Stimulated activated CD4-positive, alpha-beta T cell treated with anti-CD3 and anti-CD28 coated beads, Interleukin-1b, Interleukin-23, amount 100 ng/mL, for 4 hours (primary cell): ENCODE measurements at regions not wholly inside any gene's neighbourhood (a gene's known extent, or its start where the extent isn't known, plus 50 kb on each side); places are given as distances from the start of the nearest gene placed in this dataset.
"Not testable (repeated sequence)": the region's sequence is repeated elsewhere in the genome, so short reads cannot be mapped to it uniquely, and the experiment has no call there.

Experiments
- DNase-seq, 2 donors: peaks; one replicate each; pipeline ENCODE4 v3.0.0-alpha.2; 2020; ENCODE audit warnings: low read depth in 2 of 2

DNA sequence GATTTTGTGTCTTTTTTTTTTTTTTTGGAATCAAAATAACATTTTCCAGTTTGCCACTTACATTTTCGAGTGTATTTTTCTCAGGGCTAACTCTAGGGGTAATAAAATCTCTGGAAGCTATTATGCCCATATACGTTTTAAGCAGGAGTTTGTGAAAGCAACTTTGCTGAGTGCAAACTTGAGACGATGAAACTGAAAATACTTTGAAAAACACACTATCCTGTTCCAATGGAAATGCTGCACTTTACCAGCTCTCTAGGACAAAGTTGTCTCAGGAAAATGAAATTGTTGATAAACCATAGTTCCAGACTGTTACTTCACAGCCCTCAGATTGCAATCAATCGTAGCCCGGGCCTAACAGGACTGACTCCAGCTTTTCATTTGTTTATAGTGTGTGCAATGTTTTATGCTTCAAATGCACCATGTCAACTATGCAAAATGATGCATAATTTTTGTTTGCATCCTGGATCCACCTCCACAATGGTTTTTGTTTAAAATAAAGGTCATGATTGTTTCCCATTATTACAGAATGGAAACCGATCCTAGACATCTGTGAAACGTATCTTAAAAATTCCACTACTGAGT is 220.6 kb upstream of the PKN2 start:
- no peak for DNase-seq

DNA sequence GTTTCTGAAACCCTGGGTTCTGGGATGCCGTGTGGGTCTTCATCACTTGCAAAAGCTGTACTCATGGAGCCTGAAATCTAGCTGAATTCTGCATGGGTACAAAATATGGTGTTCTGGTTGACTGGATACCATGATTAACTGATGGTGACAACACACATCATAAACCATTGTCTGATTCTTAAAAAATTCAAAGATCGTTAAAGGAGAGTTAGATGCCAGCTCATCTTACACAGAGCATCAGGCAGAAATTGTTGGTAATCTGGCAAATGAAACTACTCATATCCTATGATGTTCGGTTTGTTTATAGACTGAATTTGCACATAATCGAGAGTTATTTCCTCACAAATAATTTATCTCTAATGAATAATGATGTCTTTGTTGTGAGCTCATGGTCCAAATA is 218.1 kb upstream of the PKN2 start:
- DNase-seq: no peak

DNA sequence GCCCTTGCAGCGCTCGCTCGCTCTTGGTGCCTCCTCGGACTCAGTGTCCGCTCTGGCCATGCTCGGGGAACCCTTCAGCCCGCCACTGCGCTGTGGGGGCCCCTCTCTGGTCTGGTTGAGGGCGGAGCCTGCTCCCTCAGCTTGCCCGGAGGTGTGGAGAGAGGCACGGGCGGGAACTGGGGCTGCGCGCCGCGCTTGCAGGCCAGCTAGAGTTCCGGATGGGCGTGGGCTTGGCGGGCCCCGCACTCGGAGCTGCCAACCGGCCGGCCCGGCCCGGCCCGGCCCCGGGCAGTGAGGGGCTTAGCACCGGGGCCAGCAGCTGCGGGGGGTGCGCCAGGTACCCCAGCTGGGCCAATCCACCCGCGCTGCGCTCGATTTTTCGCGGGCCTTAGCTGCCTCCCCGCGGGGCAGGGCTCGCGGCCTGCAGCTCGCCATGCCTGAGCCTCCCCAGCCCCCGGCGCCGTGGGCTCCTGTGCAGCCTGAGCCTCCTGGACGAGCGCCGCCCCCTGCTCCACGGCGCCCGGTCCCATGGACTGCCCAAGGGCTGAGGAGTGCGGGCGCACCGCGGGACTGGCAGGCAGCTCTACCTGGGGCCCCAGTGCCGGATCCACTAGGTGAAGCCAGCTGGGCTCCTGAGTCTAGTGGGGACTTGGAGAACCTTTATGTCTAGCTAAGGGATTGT is 217.0 kb upstream of the PKN2 start:
- DNase-seq: no peak

DNA sequence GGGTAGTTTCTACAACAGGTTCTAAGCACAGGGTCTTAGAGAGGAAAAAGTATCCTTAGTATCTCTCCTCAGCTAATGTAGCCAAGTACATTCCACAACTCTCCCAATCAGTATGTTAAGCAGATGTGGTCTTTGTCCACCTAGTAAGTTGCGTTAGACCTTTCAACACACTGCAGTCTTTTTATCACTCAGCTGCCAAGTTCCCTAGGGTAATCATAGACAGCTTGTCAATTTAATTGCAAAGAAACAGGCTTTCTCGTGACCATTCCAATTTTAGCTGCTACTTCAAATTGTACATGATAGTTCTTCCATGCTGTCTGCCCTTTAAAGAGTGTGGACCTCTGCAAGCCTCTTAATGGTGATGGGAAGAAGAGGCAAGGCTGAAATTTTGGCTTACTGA is 211.8 kb upstream of the PKN2 start:
- DNase-seq: no peak

DNA sequence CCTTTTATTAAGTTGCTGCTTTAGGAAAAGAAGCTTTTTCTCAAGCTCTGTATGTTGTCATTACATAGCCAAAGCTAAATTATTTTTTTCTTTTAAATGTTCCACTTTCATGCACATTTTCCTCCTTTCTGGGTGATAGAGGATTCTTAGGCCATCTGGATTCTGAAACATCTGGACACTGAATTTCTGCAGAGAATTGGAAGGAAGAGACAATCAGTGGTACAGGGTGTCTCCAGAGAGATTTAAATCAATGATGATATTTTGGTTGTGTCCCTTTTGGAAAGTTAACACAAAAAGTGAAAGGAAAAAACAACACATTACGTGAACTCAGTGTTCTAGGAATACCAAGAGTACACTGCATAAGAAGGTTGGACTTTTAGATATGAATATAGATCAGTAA is 211.4 kb upstream of the PKN2 start:
- no peak for DNase-seq

DNA sequence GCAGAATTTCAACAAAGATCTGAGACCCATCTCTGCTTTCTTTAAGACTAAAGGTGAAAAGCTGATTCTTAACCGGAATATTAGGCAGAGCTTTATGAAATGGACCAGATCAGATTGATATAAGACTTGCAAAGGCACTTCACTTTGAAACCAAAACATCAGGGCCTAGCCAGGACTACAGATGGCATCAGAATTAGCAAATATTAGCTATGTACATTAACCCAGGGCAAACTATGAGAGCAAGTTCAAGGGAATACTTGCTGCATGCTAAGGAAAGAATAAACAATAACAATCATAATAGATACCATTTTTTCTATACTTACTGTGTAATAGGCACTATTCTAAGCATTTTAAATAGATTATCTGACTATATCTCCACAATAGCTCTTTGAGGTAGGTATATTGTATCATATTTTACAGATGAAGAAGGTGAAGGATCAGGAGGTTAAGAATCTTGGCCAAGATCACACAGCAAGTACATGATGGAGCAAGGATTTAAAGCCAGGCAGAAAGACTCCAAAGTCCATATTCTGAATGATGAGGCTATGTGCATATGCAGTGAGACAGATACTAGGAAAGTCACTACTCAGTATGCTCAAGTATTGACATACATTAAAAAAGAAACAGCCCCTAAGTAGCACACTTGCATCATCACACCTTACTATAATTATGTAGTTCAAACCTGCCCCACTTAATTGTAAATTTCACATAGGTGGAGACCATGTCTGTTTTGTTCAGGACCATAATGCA is 209.3 kb upstream of the PKN2 start:
- DNase-seq: no peak

DNA sequence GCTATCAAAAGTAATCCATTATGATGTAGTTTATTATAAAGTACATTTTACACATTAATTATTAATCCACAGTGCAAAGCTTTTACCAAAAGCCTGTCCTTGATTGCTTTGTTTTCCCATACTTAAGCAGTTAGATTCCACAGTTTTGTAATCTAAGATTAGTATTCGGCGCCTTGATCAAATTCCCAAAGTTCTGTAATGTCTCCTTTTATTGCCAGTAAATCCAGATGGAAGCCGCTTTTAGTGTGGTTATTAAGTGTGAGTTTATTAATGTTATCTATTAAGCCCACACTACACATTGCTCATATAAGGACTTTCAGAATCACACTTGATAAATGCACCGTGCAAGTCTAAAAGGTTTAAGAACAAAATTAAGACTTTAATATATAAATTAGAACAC is 199.2 kb upstream of the PKN2 start:
- no peak for DNase-seq

DNA sequence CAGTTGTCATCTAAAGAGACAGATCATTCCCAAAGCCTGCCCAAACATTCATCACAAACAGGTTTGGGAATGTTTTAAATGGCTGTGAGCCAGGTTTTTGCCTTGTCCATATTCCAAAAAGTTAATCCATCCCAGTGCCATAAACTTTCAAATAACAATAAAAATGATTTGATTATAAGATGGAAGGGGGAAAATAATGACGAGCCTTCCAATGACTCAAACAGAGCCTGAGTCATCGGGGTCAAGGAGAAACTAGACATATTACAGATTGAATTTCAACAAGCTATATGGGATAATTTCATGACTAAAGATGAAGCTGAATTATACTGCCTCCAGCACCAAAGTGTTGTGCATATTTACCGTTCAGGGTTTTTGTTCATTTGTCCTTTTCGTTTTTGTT is 195.8 kb upstream of the PKN2 start:
- DNase-seq: no peak

DNA sequence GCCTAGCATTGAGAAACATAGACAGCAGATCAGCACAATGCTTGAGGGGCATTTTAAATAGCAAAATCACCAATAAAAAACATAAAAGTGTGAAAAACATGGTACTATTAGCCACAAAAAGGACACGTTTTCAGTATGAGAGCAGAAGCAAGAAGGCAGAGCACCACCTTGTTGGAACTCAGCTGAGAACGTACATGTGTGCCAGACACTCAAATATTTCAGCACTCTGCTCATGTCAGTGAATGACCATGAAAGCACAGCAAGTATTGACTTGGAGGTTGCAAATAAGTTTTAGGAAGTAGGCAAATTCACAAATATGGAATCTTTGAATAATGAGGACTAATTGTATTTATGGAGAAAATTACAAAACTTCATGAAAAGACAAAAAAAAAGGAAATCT is 193.4 kb upstream of the PKN2 start:
- DNase-seq: no peak

DNA sequence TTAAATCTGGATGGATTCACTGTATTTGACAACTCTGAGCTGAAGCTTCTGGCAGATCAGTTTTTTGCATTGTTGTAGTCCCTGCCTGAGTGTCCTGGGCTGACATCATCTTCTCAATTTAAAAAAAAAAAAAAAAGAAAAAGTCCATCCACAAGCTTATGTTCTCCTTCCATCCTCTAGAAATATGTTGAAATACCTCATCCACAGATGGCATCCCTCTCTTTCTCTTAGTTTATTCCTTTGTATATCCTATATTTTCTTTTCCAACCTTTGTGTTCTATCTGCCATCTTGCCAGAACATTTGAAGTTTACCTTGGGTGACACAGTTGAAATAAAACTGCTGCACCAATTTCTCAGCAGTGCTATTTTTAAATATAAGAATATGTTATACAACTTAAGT is 184.4 kb upstream of the PKN2 start:
- DNase-seq: no peak

DNA sequence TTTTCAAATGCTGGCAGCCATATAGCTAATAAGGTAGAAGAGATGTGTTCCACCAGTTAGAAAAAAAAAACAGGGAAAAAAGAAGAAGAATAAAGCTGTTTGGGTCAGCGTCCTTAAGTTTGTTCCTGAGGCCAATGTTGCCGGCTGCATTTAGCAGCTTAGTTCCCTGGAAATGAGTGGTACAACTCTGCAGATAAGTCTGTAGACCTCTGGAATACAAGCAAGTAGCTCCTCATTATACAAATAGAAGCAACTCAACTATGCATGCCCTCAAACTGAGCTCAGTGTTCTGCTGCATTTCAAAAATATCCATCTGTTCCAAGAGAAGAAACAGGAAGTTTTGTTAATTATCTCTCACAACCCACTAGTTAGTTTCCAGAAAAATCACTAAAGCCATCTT is 181.2 kb upstream of the PKN2 start:
- no peak for DNase-seq

DNA sequence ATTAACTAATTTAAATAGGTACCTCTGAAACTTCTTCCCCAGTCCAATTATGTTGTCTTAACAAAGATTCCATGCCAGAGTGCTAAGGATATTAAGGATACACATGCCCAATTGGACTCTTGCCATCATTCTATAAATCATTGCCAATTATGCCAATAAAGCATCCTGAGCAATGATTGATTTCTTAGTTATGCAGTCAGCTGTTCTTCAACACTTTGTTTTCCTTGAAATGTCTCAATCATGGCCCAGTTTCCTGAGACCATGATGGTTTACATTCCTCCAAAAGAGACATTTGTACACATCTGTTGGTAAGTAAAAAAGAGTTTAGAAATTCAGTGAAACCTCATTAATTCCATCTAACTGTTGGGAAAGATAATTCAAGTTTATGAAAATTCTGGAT is 180.4 kb upstream of the PKN2 start:
- no peak for DNase-seq

DNA sequence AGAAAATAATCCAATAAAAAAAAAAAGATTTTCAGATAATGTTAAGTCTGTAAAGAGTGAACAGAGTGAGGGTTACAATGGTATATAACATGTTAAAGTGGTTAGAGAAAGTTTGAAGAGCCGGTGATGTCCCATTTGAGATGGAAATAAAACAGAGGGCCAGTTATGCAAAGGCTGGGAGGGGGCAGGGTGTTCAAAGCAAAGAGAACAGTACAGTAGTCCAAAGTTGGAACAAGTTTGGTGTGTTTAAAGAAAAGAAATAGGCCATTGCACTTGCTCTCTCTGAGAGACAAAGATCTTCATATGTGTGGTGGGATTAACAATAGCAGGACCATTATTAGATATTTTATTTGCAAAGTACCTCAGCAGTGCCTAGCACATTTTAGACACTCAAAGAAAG is 179.5 kb upstream of the PKN2 start:
- no peak for DNase-seq

DNA sequence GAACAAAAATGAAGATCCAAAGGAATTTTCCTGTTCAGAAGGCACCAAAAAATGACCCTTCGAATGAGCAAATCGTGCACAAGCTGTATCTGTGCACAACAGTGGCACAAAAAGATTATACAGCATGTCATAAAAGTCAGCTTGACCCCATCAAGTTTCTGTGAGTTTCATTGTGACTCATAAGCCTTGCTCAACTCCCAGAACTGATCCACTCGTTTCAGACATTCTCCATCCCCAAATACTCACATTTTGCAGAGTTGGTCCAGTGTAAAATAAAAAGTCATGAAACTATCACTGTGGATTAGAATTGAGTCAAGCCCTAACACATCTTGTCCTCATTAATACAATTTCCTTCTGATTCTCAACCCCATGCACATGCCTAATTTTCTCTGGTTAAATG is 174.7 kb upstream of the PKN2 start:
- no peak for DNase-seq

DNA sequence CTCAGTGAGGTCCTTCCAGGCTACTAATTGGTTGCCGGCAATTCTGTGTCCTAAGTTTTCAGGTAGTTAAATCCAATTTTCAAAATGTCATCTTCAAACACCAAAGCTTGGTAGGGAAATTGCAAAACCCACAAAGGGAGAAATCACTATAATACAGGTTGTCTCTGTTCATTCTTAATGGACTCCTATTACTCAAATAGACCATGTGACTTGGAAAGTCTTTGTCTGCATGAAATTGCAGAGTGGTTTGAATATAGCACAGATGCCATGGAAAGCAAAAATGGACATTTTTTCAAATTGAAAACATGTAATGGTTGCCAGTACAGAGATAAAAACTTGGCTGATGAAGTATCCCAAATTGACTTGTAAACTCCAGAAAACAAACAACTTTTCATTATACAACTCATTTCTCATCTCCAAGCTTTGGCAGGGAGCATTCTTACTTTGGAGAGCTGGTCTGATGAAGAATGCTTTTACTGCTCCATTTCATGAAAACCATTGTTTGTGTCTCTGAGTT is 169.5 kb upstream of the PKN2 start:
- DNase-seq: no peak

DNA sequence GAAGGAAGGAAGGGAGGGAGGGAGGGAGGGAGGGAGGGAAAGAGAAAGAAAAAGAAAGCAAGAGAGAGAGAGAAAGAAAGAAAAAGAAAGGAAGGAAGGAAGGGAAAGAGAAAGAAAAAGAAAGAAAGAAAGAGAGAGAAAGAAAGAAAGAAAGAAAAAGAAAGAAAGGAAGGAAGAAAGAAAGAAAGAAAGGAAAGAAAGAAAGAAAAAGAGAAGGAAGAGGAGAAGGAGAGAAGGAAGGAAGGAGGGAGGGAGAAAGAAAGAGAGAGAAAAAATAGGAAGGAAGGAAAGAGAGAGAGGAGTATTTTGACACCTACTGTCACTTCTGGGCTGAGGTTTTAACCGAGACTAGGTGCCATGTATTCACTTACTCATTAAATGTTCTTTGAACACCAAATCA is 166.6 kb upstream of the PKN2 start:
- DNase-seq: not testable (repeated sequence)

DNA sequence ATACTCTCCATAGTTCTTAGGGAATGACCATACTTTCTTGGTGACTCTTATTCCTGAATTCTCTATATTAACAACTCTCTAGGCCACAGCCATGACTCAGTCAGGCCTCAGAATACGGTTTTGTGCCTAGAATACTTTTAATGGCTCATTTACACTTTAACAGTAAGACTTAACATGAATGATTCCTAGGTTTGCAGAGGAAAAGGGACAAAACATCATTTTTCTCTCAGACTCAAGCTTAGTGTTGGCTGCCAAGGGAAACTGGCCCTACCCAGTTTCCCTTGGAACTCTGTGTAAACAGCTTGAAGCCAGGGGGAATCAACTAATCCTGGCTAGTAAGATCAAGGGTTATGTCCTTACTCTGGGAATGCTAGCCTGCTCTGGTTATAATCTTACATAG is 164.9 kb upstream of the PKN2 start:
- no peak for DNase-seq

DNA sequence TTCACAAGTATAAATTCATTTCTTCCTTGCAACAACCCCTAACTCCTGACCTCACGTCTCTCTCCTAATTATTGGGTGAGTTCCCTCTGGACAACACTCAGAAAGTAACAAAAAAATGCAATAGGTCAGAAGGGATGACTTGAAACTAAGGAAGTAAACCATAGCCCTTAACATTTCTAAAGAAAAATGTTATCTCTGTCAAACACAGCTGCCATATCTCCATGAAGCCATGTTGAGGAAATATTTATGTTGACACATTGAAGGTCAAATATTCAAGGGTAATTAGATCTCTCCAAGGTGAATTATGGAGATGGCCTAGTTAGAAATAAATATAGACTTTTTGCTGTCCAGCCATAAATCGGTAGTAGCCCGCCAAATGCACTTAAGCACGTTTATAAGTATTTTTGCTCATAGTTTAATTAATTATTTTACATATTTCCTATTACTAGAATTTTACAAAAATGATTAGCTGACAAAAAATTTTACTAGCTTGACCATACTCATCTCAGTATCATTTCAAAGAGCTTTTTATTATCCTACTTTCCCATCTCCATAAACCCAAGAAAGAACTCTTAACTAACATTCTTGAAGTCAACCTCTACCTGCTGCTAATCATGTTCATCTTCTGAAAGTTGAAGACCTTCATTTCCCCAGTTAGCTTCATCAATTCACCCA is 160.1 kb upstream of the PKN2 start:
- no peak for DNase-seq

DNA sequence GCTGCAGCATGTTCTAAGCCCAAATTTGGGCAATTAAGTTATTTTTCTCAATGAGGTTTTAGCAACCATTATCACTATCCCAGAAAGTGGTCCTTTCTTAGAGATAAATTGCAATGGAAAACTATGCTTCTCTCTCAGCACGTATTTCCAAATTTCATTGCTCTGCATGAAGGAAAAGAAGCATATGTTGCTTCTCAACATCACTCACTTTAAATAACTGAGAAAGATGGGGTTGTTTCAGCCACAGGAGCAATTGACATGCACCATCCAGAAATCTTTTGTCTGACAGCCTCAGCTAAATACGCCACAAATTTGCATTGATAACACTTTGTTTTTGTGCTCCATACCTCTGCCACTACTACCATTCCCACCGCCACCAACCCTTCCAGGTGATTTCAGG is 157.6 kb upstream of the PKN2 start:
- DNase-seq: no peak

DNA sequence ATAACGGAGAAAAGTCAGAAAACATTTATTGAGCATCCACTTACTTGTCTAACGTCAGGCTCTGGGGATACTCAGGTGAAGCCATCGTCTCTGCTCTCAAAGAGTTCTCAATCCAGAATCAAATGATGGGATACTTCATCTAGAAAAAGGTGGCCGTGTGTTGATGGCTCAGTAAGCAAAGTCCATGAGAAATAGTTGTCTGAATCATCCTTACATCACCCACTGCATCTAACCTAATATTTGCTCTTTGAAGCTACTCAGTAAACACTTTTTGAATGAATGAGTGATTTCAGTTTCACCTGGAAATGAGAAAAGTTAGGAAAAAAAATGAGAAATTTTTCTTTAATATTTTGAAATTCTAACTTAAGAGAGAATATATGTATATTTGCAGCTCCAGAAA is 155.3 kb upstream of the PKN2 start:
- no peak for DNase-seq

DNA sequence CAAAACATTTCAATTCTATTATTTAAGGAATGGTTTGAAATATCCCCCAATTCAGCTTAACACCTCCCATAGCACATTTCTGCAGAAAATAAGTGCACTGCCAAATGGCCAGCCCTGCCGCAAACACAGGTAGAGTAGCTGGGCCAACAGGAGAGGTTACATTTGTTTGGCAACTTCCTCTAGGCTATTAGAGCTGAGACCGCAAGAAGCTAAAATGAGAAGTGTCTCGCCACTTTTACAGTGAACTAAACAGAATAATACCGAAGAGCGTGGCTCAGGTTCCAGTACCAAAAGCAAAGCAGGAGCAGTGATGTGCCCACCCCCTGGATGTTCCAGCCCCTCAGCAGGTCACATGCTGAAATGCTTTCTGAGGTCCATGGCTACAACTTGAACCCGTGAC is 154.5 kb upstream of the PKN2 start:
- DNase-seq: no peak

DNA sequence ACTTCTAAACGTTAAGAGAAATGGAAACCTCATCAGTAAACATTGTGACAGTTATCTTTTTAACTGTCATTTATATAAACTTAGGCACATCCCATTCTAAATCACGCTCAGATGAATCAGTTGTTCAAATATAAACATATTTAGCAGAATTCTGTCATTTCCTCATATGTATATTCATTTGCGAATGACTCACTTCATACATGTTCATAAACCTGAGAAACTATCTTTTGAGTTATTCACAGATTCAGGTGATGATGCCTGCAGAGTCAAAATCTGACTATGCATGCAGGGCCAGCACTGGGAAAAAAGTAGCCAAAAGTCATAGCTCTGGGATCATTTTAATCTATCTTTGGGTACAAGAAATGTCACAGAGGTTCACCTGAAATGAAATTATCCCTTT is 153.8 kb upstream of the PKN2 start:
- no peak for DNase-seq

DNA sequence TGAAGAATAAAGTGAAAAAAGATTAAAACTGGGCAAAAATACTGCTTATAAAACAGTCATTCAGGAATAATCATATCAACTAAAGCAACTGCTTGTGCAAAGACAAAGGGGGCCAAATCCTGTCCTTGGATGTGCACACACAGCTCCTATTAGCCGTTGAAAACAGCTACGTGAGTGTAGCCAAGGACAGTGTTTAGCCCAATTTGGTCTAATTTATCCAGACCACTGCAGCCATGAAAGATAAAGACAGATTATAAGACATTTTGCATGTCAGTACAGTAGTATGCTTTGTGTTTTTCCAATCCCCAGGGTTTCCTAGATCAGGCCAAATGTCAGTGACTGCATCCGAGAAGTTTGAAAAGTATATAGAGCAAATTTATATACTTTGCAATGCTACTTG is 146.3 kb upstream of the PKN2 start:
- no peak for DNase-seq
